HepG2 (cell line): ENCODE measurements at regions not wholly inside any gene's neighbourhood (a gene's known extent, or its start where the extent isn't known, plus 50 kb on each side); places are given as distances from the start of the nearest gene placed in this dataset.

Source experiments
- ATAC-seq: fragments of 200-7000 bp; cut with Tn5 transposase; 3 replicates; pipeline ENCODE4 v1.9.1; 2020; ENCODE audit warnings: mild to moderate bottlenecking, moderate library complexity
- BruUV-seq: library from RNA; stranded (reverse); fragments of 400-500 nt; replicated peaks from 2 replicates; lab custom pipeline; 2021; lab: Mats Ljungman, UMichigan
- CTCF ChIA-PET: fragments of 300-600 bp; formaldehyde crosslinking; extraction: SDS; loops from one replicate; lab custom pipeline; 2021; ENCODE audit warnings: low total read pairs, inconsistent platforms, low intra/inter-chr PET ratio; lab: Yijun Ruan, JAX
- POLR2A ChIA-PET: fragments of 350-600 bp; sonication (Branson Sonifier 250); formaldehyde crosslinking; loops from one replicate; lab custom pipeline; 2020; ENCODE audit warnings: antibody characterized with exemption, inconsistent platforms; lab: Yijun Ruan, JAX
- DNase-seq: peaks from one replicate; pipeline ENCODE4 v3.0.0-alpha.2; 2015; ENCODE audit warnings: low spot score
- FAIRE-seq: peaks from 3 replicates; lab custom pipeline; 2011; peaks lifted over from hg19 to GRCh38; lab: Jason Lieb, UNC
- H2AFZ ChIP-seq: one replicate; pipeline ENCODE4 v1.6.1; 2011; ENCODE audit warnings: low read length, inconsistent platforms
- H3K27ac ChIP-seq: fragments of 300-600 bp; 3 replicates; pipeline ENCODE4 v1.8.0; 2011; ENCODE audit warnings: mixed run types, mild to moderate bottlenecking, mixed read lengths, low read length, inconsistent platforms; ENCODE audit not compliant: insufficient read depth; ENCODE audit errors: extremely low read length
- H3K27me3 ChIP-seq, 2 experiments: fragments of 200-600 bp in 1 of 2; 2 replicates in 1 of 2; 3 replicates in 1 of 2; pipeline versions ENCODE4 v1.6.0 to v1.8.0; 2011; ENCODE audit warnings: low read length in 2 of 2, mild to moderate bottlenecking in 2 of 2, moderate library complexity in 2 of 2, inconsistent platforms in 1 of 2; ENCODE audit not compliant: insufficient read depth in 2 of 2, control insufficient read depth in 1 of 2
- H3K36me3 ChIP-seq, 2 experiments: fragments of 200-600 bp in 1 of 2; replicated peaks in 1 of 2; 2 replicates in 1 of 2; 3 replicates in 1 of 2; pipeline versions ENCODE4 v1.5.1 to v1.8.0; 2011; ENCODE audit warnings: low read length in 2 of 2, inconsistent platforms in 1 of 2; ENCODE audit not compliant: insufficient read depth in 2 of 2, control insufficient read depth in 1 of 2
- H3K4me1 ChIP-seq: 2 replicates; pipeline ENCODE4 v1.5.1; 2012; ENCODE audit warnings: low read length, inconsistent platforms; ENCODE audit not compliant: insufficient read depth
- H3K4me2 ChIP-seq: 2 replicates; pipeline ENCODE4 v1.6.0; 2011; ENCODE audit warnings: low read depth, low read length, inconsistent platforms
- H3K4me3 ChIP-seq, 3 experiments: fragments of 200-600 bp in 1 of 3; sonication (generic), shearing (Covaris generic) in 1 of 3; replicated peaks in 1 of 3; 2 replicates each; pipeline ENCODE4 v1.5.1; 2011 to 2016; ENCODE audit warnings: low read length in 3 of 3, inconsistent platforms in 2 of 3, low read depth in 2 of 3, mild to moderate bottlenecking in 2 of 3, control low read depth in 1 of 3, mixed read lengths in 1 of 3; ENCODE audit not compliant: insufficient read depth in 1 of 3
- H3K79me2 ChIP-seq: one replicate; pipeline ENCODE4 v1.6.1; 2011; ENCODE audit warnings: low read length, inconsistent platforms; ENCODE audit not compliant: insufficient read depth
- H3K9ac ChIP-seq: 2 replicates; pipeline ENCODE4 v1.6.0; 2011; ENCODE audit warnings: mild to moderate bottlenecking, low read depth, low read length, inconsistent platforms; ENCODE audit not compliant: insufficient read depth
- H3K9me3 ChIP-seq: 2 replicates; pipeline ENCODE4 v1.5.1; 2012; ENCODE audit warnings: mild to moderate bottlenecking, low read length
- H4K20me1 ChIP-seq: 2 replicates; pipeline ENCODE4 v1.6.0; 2011; ENCODE audit warnings: inconsistent platforms, mild to moderate bottlenecking, low read length, moderate library complexity; ENCODE audit not compliant: insufficient read depth
- IRX3 ChIP-seq: sonication (generic); formaldehyde crosslinking; IDR thresholded peaks from 2 replicates; pipeline ENCODE4 v1.8.1; 2023; ENCODE audit warnings: mild to moderate bottlenecking, low read depth, missing genetic modification reagents, borderline replicate concordance
- KDM1A ChIP-seq: IDR thresholded peaks from 2 replicates; pipeline ENCODE4 v1.6.1; 2016; ENCODE audit warnings: missing compliant biosample characterization
- MIER3 ChIP-seq: IDR thresholded peaks from 2 replicates; pipeline ENCODE4 v1.6.1; 2016; ENCODE audit warnings: missing compliant biosample characterization, borderline replicate concordance
- RAD21 ChIP-seq: fragments of 450-650 bp; formaldehyde crosslinking; IDR thresholded peaks from 2 replicates; pipeline ENCODE4 v1.5.0; 2020; ENCODE audit warnings: mild to moderate bottlenecking
- XBP1 ChIP-seq: sonication (generic); formaldehyde crosslinking; IDR thresholded peaks from 2 replicates; pipeline ENCODE4 v1.5.0; 2020; ENCODE audit warnings: missing genetic modification reagents
- ZNF343 ChIP-seq: sonication (generic); formaldehyde crosslinking; IDR thresholded peaks from 2 replicates; pipeline ENCODE4 v1.4.0; 2020; ENCODE audit warnings: mild to moderate bottlenecking, missing genetic modification reagents
- ZNF598 ChIP-seq: sonication (generic); formaldehyde crosslinking; IDR thresholded peaks from 2 replicates; pipeline ENCODE4 v1.5.1; 2020; ENCODE audit warnings: mild to moderate bottlenecking, missing genetic modification reagents, borderline replicate concordance
- WGBS: methylation state at CpG from one replicate; pipeline ENCODE4 v1.1.6; 2017; ENCODE audit warnings: low lambda C conversion rate; 5-methylcytosine and 5-hydroxymethylcytosine counted together
- in situ Hi-C: cut with HindIII; loops from 2 replicates; pipeline ENCODE4 v1.10.0; 2017; ENCODE audit warnings: low pct_unique_long_range_greater_than_20kb; ENCODE audit not compliant: extremely low pct_ligation_motif_present
- intact Hi-C: fragments of 100-400 bp; cut with micrococcal nuclease; formaldehyde crosslinking; loops from one replicate; pipeline ENCODE4 v1.10.0; 2022; ENCODE audit not compliant: unreplicated experiment
- TF ChIP-seq, protein P1 (sequence below): sonication (generic); formaldehyde crosslinking; IDR thresholded peaks from 2 replicates; pipeline ENCODE4 v1.4.0; 2020; ENCODE audit warnings: missing genetic modification reagents
- TF ChIP-seq, protein P2 (sequence below): sonication (generic); formaldehyde crosslinking; IDR thresholded peaks from 2 replicates; pipeline ENCODE4 v1.8.1; 2023; ENCODE audit warnings: mild to moderate bottlenecking, inconsistent platforms, moderate library complexity, missing genetic modification reagents, borderline replicate concordance
- TF ChIP-seq, protein P3 (sequence below): sonication (generic); formaldehyde crosslinking; IDR thresholded peaks from 2 replicates; pipeline ENCODE4 v1.8.0; 2023; ENCODE audit warnings: mild to moderate bottlenecking, missing genetic modification reagents

DNA sequence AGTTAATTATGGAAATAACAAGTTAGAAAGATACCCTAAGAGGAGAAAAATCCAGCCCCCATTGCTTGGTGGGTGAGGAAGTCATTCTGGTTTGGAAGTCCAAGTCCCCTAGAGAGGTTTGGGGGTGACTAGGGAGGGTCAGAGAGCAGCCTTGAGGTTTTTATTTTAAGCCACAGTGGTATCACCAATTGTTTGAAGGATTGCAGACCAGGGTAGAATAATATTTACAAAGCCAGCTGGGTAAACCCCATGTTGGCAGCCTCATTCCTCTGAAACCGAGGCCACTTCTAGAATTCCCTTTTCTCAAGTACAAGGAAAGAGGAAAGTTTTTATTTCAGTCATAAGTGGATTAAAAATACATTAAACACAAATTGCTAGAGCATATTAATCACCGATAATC lies 99.7 kb downstream of the TMEM170B start (continued):
- TF ChIP-seq, protein P1, sequence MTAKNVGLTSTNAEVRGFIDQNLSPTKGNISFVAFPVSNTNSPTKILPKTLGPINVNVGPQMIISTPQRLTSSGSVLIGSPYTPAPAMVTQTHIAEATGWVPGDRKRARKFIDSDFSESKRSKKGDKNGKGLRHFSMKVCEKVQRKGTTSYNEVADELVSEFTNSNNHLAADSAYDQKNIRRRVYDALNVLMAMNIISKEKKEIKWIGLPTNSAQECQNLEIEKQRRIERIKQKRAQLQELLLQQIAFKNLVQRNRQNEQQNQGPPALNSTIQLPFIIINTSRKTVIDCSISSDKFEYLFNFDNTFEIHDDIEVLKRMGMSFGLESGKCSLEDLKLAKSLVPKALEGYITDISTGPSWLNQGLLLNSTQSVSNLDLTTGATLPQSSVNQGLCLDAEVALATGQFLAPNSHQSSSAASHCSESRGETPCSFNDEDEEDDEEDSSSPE = no peak

DNA sequence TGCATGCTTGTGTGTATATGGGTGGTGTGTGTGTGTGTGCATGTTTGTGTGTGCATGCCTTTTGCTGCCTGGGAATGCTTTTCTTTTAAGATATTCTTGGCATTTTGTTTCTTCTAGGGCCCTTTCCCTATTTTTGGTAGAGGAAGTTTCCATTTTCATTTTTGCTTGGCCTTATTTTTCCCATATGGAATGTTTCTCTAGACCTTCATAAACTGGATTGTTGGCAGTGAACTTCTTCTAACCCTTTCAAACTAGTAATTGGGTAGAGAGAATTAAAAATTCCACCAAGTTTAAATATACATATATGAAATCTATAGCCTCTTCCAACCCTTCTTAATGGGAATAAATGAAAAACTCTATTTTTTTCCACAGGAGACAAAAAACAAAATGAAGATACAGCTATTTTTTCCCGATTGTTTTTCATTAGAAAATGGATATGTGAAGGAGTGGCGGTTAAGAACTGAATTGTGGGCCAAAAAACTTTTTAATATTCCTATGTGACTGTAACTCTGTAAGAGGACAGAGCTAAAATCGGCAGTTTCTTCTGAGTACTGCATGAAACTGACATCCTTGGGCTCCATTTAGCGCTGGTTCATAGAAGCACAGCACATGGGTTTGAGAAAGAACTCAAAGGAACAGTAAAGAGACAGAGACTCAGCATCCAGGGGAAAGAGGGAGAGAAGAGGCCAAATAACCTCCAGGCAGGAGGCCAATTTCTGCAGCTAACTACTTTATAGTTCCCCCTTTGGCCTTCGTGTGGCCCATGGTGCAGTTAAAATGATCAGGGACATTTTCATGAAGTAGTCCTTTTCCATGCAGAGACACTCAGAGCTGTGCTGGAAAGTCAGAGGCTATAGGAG lies 102.1 kb downstream of the TMEM170B start:
- TF ChIP-seq XBP1 (CRISPR knock-in tag) (no peak), IRX3 (CRISPR knock-in tag) (no peak), MIER3 (no peak), ZNF343 (CRISPR knock-in tag) (no peak), KDM1A (CRISPR knock-in tag) (no peak), ZNF598 (CRISPR knock-in tag) (no peak), RAD21 (CRISPR knock-in tag) (no peak)
- TF ChIP-seq, protein P2, sequence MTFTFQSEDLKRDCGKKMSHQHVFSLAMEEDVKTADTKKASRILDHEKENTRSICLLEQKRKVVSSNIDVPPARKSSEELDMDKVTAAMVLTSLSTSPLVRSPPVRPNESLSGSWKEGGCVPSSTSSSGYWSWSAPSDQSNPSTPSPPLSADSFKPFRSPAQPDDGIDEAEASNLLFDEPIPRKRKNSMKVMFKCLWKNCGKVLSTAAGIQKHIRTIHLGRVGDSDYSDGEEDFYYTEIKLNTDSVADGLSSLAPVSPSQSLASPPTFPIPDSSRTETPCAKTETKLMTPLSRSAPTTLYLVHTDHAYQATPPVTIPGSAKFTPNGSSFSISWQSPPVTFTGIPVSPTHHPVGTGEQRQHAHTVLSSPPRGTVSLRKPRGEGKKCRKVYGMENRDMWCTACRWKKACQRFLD (CRISPR knock-in tag) = no peak
- TF ChIP-seq, protein P3, sequence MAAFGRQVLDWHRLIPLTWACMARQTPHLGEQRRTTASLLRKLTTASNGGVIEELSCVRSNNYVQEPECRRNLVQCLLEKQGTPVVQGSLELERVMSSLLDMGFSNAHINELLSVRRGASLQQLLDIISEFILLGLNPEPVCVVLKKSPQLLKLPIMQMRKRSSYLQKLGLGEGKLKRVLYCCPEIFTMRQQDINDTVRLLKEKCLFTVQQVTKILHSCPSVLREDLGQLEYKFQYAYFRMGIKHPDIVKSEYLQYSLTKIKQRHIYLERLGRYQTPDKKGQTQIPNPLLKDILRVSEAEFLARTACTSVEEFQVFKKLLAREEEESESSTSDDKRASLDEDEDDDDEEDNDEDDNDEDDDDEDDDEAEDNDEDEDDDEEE (CRISPR knock-in tag) = no peak
- TF ChIP-seq, all 625 proteins: peak for 0
- ChIA-PET POLR2A (no interaction called here), CTCF (no interaction called here)
- no peaks in the 10 kb centered on the region for H3K4me1 ChIP-seq
- in situ Hi-C loops = no loop called here
- DNase-seq = no peak
- H4K20me1 ChIP-seq = no peaks in the 10 kb centered on the region
- H3K79me2 ChIP-seq = no peaks in the 10 kb centered on the region
- WGBS = 8% methylated on average over 5 of the region's 5 CpGs
- H3K27ac ChIP-seq = no peak overlapping the region
- intact Hi-C loops = no loop called here
- H3K27me3 ChIP-seq = peaks cover 0 to 11% of the 10 kb centered on the region in 2 experiments; a peak in 3 of 5 replicates
- ATAC-seq = no peak
- no peak overlapping the region for H3K4me2 ChIP-seq
- no peaks in the 10 kb centered on the region for H3K36me3 ChIP-seq
- no peak overlapping the region for H2AFZ ChIP-seq
- no TSS peak for BruUV-seq
- H3K9ac ChIP-seq = no peak overlapping the region
- H3K9me3 ChIP-seq = no peaks in the 10 kb centered on the region
- H3K4me3 ChIP-seq = no peak overlapping the region
- no peak for FAIRE-seq
